H1 (cell line): ENCODE measurements at regions not wholly inside any gene's neighbourhood (a gene's known extent, or its start where the extent isn't known, plus 50 kb on each side); places are given as distances from the start of the nearest gene placed in this dataset.

Source experiments
- CTCF ChIA-PET: fragments of 300-600 bp; sonication (Branson Sonifier 250); formaldehyde crosslinking; loops from one replicate; lab custom pipeline; 2021; ENCODE audit not compliant: partially characterized antibody; lab: Charles Lee
- POLR2A ChIA-PET: fragments of 300-600 bp; sonication (Branson Sonifier 250); formaldehyde crosslinking; loops from one replicate; lab custom pipeline; 2021; ENCODE audit warnings: inconsistent platforms; ENCODE audit not compliant: partially characterized antibody; lab: Charles Lee
- DNase-seq, 2 experiments: peaks; one replicate each; pipeline versions ENCODE4 v3.0.0 to v3.0.0-alpha.2; 2010 to 2022; ENCODE audit warnings: low spot score in 2 of 2, low read depth in 1 of 2, mixed read lengths in 1 of 2
- FAIRE-seq: peaks from 2 replicates; lab custom pipeline; 2011; peaks lifted over from hg19 to GRCh38; lab: Jason Lieb, UNC
- H2AFZ ChIP-seq: 2 replicates; pipeline ENCODE4 v1.8.1; 2012; ENCODE audit warnings: low read length, inconsistent platforms
- H2AK5ac ChIP-seq: 2 replicates; pipeline ENCODE4 v1.6.1; 2013; ENCODE audit warnings: low read depth, low read length
- H2BK120ac ChIP-seq: replicated peaks from 2 replicates; pipeline ENCODE3; 2013; ENCODE audit warnings: low read depth, low read length, inconsistent platforms
- H2BK12ac ChIP-seq: 2 replicates; pipeline ENCODE4 v1.6.1; 2013; ENCODE audit warnings: low read depth, low read length
- H2BK15ac ChIP-seq: 2 replicates; pipeline ENCODE4 v1.6.1; 2013; ENCODE audit warnings: low read length
- H2BK20ac ChIP-seq: 2 replicates; pipeline ENCODE4 v1.6.1; 2013; ENCODE audit warnings: low read length
- H2BK5ac ChIP-seq: 2 replicates; pipeline ENCODE4 v1.6.1; 2013; ENCODE audit warnings: low read depth, low read length
- H3K14ac ChIP-seq: 2 replicates; pipeline ENCODE4 v1.6.1; 2013; ENCODE audit warnings: inconsistent platforms; ENCODE audit not compliant: insufficient read length
- H3K18ac ChIP-seq: 2 replicates; pipeline ENCODE4 v1.6.1; 2013; ENCODE audit warnings: low read length; ENCODE audit errors: extremely low read depth
- H3K23ac ChIP-seq: 2 replicates; pipeline ENCODE4 v1.6.1; 2013; ENCODE audit warnings: inconsistent platforms; ENCODE audit not compliant: insufficient read length
- H3K23me2 ChIP-seq: 2 replicates; pipeline ENCODE4 v1.6.1; 2013; ENCODE audit warnings: low read depth, low read length
- H3K27ac ChIP-seq: 2 replicates; pipeline ENCODE4 v1.6.1; 2011; ENCODE audit warnings: low read depth, low read length, inconsistent platforms
- H3K27me3 ChIP-seq, 4 experiments: replicated peaks in 1 of 4; 1 replicate in 1 of 4; 2 replicates in 3 of 4; pipeline versions ENCODE4 v1.6.1 to v1.8.1; 2011 to 2013; ENCODE audit warnings: low read length in 3 of 4, mild to moderate bottlenecking in 3 of 4, inconsistent platforms in 2 of 4, mixed read lengths in 2 of 4, moderate library complexity in 1 of 4; ENCODE audit not compliant: control insufficient read depth in 3 of 4, insufficient read depth in 3 of 4; ENCODE audit errors: extremely low read depth in 1 of 4
- H3K36me3 ChIP-seq, 4 experiments: 2 replicates each; pipeline versions ENCODE4 v1.6.1 to v1.8.1; 2011 to 2013; ENCODE audit warnings: mild to moderate bottlenecking in 4 of 4, low read length in 3 of 4, moderate library complexity in 2 of 4, control low read depth in 1 of 4, inconsistent platforms in 1 of 4; ENCODE audit not compliant: insufficient read depth in 4 of 4, control insufficient read depth in 2 of 4
- H3K4ac ChIP-seq: replicated peaks from 2 replicates; pipeline ENCODE3; 2013; ENCODE audit warnings: low read length, low read depth, mixed read lengths, inconsistent platforms; ENCODE audit not compliant: insufficient read length
- H3K4me1 ChIP-seq, 4 experiments: replicated peaks in 1 of 4; 1 replicate in 1 of 4; 2 replicates in 3 of 4; pipeline versions ENCODE4 v1.6.1 to v1.8.1; 2011 to 2013; ENCODE audit warnings: low read length in 3 of 4, inconsistent platforms in 2 of 4, mixed read lengths in 1 of 4; ENCODE audit not compliant: insufficient read depth in 4 of 4, control insufficient read depth in 3 of 4
- H3K4me2 ChIP-seq, 2 experiments: 2 replicates each; pipeline versions ENCODE4 v1.6.1 to v1.8.1; 2011 to 2013; ENCODE audit warnings: low read depth in 2 of 2, low read length in 2 of 2, control low read depth in 1 of 2, inconsistent platforms in 1 of 2, mild to moderate bottlenecking in 1 of 2; ENCODE audit not compliant: insufficient read depth in 1 of 2
- H3K4me3 ChIP-seq, 4 experiments: fragments of 200-600, 300-600 bp in 1 of 4; sonication (generic), shearing (Covaris generic), sonication (Bioruptor Twin) in 1 of 4; 2 replicates each; pipeline versions ENCODE4 v1.5.1 to v1.8.1; 2011 to 2016; ENCODE audit warnings: low read length in 4 of 4, low read depth in 3 of 4, control low read depth in 2 of 4, inconsistent platforms in 2 of 4, mild to moderate bottlenecking in 2 of 4, mixed read lengths in 1 of 4, moderate library complexity in 1 of 4; ENCODE audit not compliant: insufficient read depth in 2 of 4; ENCODE audit errors: extremely low read depth in 1 of 4
- H3K56ac ChIP-seq: replicated peaks from 2 replicates; pipeline ENCODE3; 2013; ENCODE audit warnings: low read depth, mild to moderate bottlenecking, mixed read lengths, low read length, inconsistent platforms; ENCODE audit not compliant: insufficient read length
- H3K79me1 ChIP-seq: 2 replicates; pipeline ENCODE4 v1.6.1; 2013; ENCODE audit warnings: low read depth, low read length, control low read depth
- H3K79me2 ChIP-seq, 2 experiments: 2 replicates each; pipeline versions ENCODE4 v1.6.1 to v1.8.1; 2012 to 2013; ENCODE audit warnings: low read length in 2 of 2, mild to moderate bottlenecking in 2 of 2, inconsistent platforms in 1 of 2; ENCODE audit not compliant: insufficient read depth in 2 of 2, control insufficient read depth in 1 of 2
- H3K9ac ChIP-seq, 4 experiments: replicated peaks in 1 of 4; 1 replicate in 1 of 4; 2 replicates in 3 of 4; pipeline versions ENCODE4 v1.6.1 to v1.8.1; 2011 to 2013; ENCODE audit warnings: low read depth in 3 of 4, low read length in 3 of 4, control low read depth in 2 of 4, mild to moderate bottlenecking in 2 of 4, moderate library complexity in 2 of 4, inconsistent platforms in 1 of 4; ENCODE audit errors: extremely low read depth in 1 of 4
- H3K9me3 ChIP-seq, 2 experiments: 2 replicates each; pipeline versions ENCODE4 v1.6.1 to v1.8.1; 2012 to 2013; ENCODE audit warnings: mild to moderate bottlenecking in 2 of 2, moderate library complexity in 2 of 2, control low read depth in 1 of 2, inconsistent platforms in 1 of 2, low read depth in 1 of 2, low read length in 1 of 2, mixed read lengths in 1 of 2; ENCODE audit not compliant: insufficient read depth in 2 of 2
- H4K20me1 ChIP-seq, 2 experiments: replicated peaks in 1 of 2; 2 replicates each; pipeline versions ENCODE3 to v1.8.1; 2011 to 2013; ENCODE audit warnings: inconsistent platforms in 2 of 2, low read length in 2 of 2, mild to moderate bottlenecking in 1 of 2; ENCODE audit not compliant: insufficient read depth in 2 of 2, control insufficient read depth in 1 of 2
- H4K5ac ChIP-seq: 2 replicates; pipeline ENCODE4 v1.6.1; 2013; ENCODE audit warnings: low read length, low read depth, mixed read lengths, inconsistent platforms; ENCODE audit not compliant: insufficient read length
- H4K8ac ChIP-seq: 2 replicates; pipeline ENCODE4 v1.8.0; 2013; ENCODE audit warnings: mild to moderate bottlenecking, moderate library complexity, low read length, inconsistent platforms; ENCODE audit not compliant: insufficient read depth; ENCODE audit errors: extremely low read depth
- H4K91ac ChIP-seq: replicated peaks from 2 replicates; pipeline ENCODE3; 2013; ENCODE audit warnings: low read length, mixed read lengths, inconsistent platforms; ENCODE audit not compliant: insufficient read length
- ASH2L ChIP-seq: fragments of 200-600, 300-600 bp; sonication (generic); IDR thresholded peaks from one replicate; pipeline ENCODE4 v1.7.1; 2017; ENCODE audit warnings: low read length
- KDM5A ChIP-seq: fragments of 200-600 bp; IDR thresholded peaks from 2 replicates; pipeline ENCODE4 v1.7.1; 2012; ENCODE audit warnings: mild to moderate bottlenecking, low read length, inconsistent platforms, mixed read lengths
- MAFK ChIP-seq: IDR thresholded peaks from 2 replicates; pipeline ENCODE4 v1.6.1; 2012; ENCODE audit warnings: low read depth, mild to moderate bottlenecking, improper control_type of control experiment, low read length
- NRF1 ChIP-seq: IDR thresholded peaks from 2 replicates; pipeline ENCODE4 v1.6.1; 2011; ENCODE audit warnings: mild to moderate bottlenecking, low read depth, low read length, improper control_type of control experiment
- RBBP5 ChIP-seq: IDR thresholded peaks from 2 replicates; pipeline ENCODE4 v1.7.1; 2012; ENCODE audit warnings: low read depth, mild to moderate bottlenecking, inconsistent platforms, low read length, moderate library complexity, borderline replicate concordance
- SAP30 ChIP-seq: fragments of 300-600 bp; sonication (generic); IDR thresholded peaks from 2 replicates; pipeline ENCODE4 v1.7.1; 2012; ENCODE audit warnings: low read length, moderate library complexity, mild to moderate bottlenecking, inconsistent platforms; ENCODE audit not compliant: insufficient read depth, insufficient replicate concordance
- SRF ChIP-seq: IDR thresholded peaks from 2 replicates; pipeline ENCODE4 v1.6.1; 2011; ENCODE audit warnings: mild to moderate bottlenecking, low read depth, low read length, moderate library complexity
- TBP ChIP-seq: IDR thresholded peaks from 2 replicates; pipeline ENCODE4 v1.6.1; 2011; ENCODE audit warnings: low read depth, low read length, improper control_type of control experiment
- WGBS, 2 experiments: shearing (Covaris generic) in 1 of 2; methylation state at CpG; one replicate each; pipeline versions ENCODE4 v1.1.6 to v1.1.7; 2013 to 2015; ENCODE audit warnings: low lambda C conversion rate in 2 of 2, mixed read lengths in 2 of 2, inconsistent platforms in 1 of 2, low coverage in 1 of 2, missing lambda C conversion rate in 1 of 2; ENCODE audit not compliant: insufficient replicate concordance in 2 of 2, insufficient coverage in 1 of 2, insufficient read length in 1 of 2; ENCODE audit errors: extremely low coverage in 1 of 2, missing lambda C conversion rate in 1 of 2; 5-methylcytosine and 5-hydroxymethylcytosine counted together
- TF ChIP-seq, protein P1 (sequence below): IDR thresholded peaks from 2 replicates; pipeline ENCODE4 v1.6.1; 2012; ENCODE audit warnings: inconsistent platforms

- H3K9me3 ChIP-seq: peaks cover 0 to 3% of the 10 kb centered on the region in 2 experiments; a peak in 1 of 4 replicates
- H3K79me2 ChIP-seq: no peaks in the 10 kb centered on the region
- H4K20me1 ChIP-seq: no peaks in the 10 kb centered on the region
- H2BK20ac ChIP-seq: no peak overlapping the region
- no peak for FAIRE-seq
- no peak overlapping the region for H4K91ac ChIP-seq
- no peak overlapping the region for H3K27ac ChIP-seq
- CTCF ChIA-PET: interaction anchor here (0.6 kb wide), 1 partner anchor 19 kb away, joined by 3 read pairs; no protein-coding TSS in a partner anchor
- no peak overlapping the region for H3K23ac ChIP-seq
- H4K5ac ChIP-seq: no peak overlapping the region
- H3K23me2 ChIP-seq: no peaks in the 10 kb centered on the region
- no peak overlapping the region for H2AFZ ChIP-seq
- POLR2A ChIA-PET: no interaction called here
- TF ChIP-seq KDM5A (no peak), SAP30 (no peak), ASH2L (no peak), MAFK (no peak), RBBP5 (no peak), TBP (no peak), SRF (no peak), NRF1 (no peak)
- TF ChIP-seq, protein P1, sequence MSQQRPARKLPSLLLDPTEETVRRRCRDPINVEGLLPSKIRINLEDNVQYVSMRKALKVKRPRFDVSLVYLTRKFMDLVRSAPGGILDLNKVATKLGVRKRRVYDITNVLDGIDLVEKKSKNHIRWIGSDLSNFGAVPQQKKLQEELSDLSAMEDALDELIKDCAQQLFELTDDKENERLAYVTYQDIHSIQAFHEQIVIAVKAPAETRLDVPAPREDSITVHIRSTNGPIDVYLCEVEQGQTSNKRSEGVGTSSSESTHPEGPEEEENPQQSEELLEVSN: no peak
- TF ChIP-seq, all 59 proteins: peak for 0
- Histone ChIP-seq H3K4ac (no peak overlapping the region), H3K4me3 (no peak overlapping the region), H3K4me1 (peaks cover 0 to 7% (median 1%) of the 10 kb centered on the region in 4 experiments; a peak in 2 of 7 replicates), H3K4me2 (no peak overlapping the region), H2AK5ac (no peak overlapping the region), H2BK12ac (no peak overlapping the region), H3K18ac (no peak overlapping the region), H3K14ac (no peak overlapping the region), H2BK15ac (no peak overlapping the region), H3K79me1 (no peaks in the 10 kb centered on the region), H2BK120ac (no peak overlapping the region), H3K27me3 (no peaks in the 10 kb centered on the region), H3K9ac (no peak overlapping the region), H2BK5ac (no peak overlapping the region), H4K8ac (no peak overlapping the region), H3K36me3 (no peaks in the 10 kb centered on the region), H3K56ac (no peak overlapping the region)
- WGBS, 2 experiments: 100% methylated on average over 1 of the region's 1 CpG; no CpG with 5 or more reads in 1 of the 2 experiments
- no peak for DNase-seq
These were observed 120.6 kb upstream of the AGA start for GRCh38 chr4:177562859-177563258.
